Esophagus squamous epithelium (tissue), 5 donors: ENCODE measurements at regions not wholly inside any gene's neighbourhood (a gene's known extent, or its start where the extent isn't known, plus 50 kb on each side); places are given as distances from the start of the nearest gene placed in this dataset.

Experiments used
- DNase-seq: peaks from one replicate; lab custom pipeline; 2025; lab: John Stamatoyannopoulos, UW
- H3K27ac ChIP-seq, 4 donors: fragments of 200-600 bp; sonication (generic); one replicate each; pipeline ENCODE4 v1.5.1; 2016 to 2019; ENCODE audit warnings: mild to moderate bottlenecking in 1 of 4
- H3K27me3 ChIP-seq, 4 donors: fragments of 200-600 bp; sonication (generic); 1 replicate in 3 of 4; 2 replicates in 1 of 4; pipeline versions ENCODE4 v1.5.1 to v1.6.0; 2017 to 2021; ENCODE audit warnings: antibody characterized with exemption in 1 of 4
- H3K36me3 ChIP-seq, 3 donors: fragments of 200-600 bp; sonication (generic); one replicate each; pipeline ENCODE4 v1.5.1; 2016 to 2019
- H3K4me1 ChIP-seq, 3 donors: fragments of 200-600 bp; sonication (generic); one replicate each; pipeline ENCODE4 v1.5.1; 2017 to 2019
- H3K4me3 ChIP-seq, 4 donors: fragments of 200-600 bp; sonication (generic); 1 replicate in 3 of 4; 2 replicates in 1 of 4; pipeline ENCODE4 v1.5.1; 2016 to 2019; ENCODE audit warnings: mild to moderate bottlenecking in 2 of 4, moderate library complexity in 1 of 4
- H3K9me3 ChIP-seq, 3 donors: fragments of 200-600 bp; sonication (generic); one replicate each; pipeline ENCODE4 v1.5.1; 2016 to 2019
- POLR2A ChIP-seq, 4 donors: fragments of 450-650 bp; IDR thresholded peaks; one replicate each; pipeline ENCODE4 v1.6.1; 2017; ENCODE audit warnings: antibody characterized with exemption in 4 of 4, mild to moderate bottlenecking in 4 of 4, moderate library complexity in 3 of 4
- WGBS, 2 donors: methylation state at CpG; one replicate each; pipeline ENCODE4 v1.1.5; 2018; 5-methylcytosine and 5-hydroxymethylcytosine counted together
- intact Hi-C: fragments of 100-400 bp; cut with DNase I; formaldehyde crosslinking; loops from one replicate; pipeline ENCODE4 v1.15.0; 2022
- TF ChIP-seq, protein P1 (sequence below), 6 experiments: fragments of 450-650 bp in 4 of 6; fragments of 200-600 bp in 2 of 6; sonication (generic) in 2 of 6; IDR thresholded peaks; one replicate each; pipeline ENCODE4 v1.5.1; 2016 to 2019; ENCODE audit warnings: antibody characterized with exemption in 6 of 6, mild to moderate bottlenecking in 4 of 6, moderate library complexity in 4 of 6
- donor health status: DM: yes; HTN: yes; CAD: no.

DNA sequence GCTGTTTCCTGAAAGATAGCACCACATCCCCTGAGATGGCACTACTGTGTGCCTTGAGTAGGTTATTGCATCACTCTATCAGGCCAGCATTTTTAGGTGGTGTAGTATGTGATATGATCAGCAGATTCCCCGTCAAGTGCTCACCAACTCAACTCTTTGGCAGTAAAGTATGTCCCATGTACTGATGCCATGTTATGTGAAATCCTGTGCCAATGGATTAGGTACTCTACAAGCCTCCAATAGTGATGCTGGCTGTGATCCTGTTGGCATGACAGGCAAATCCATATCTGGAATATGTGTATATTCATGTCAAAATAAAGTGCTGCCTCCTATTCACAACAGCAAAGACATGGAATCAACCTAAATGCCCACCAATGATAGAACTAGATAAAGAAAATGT lies 137.2 kb upstream of the CAMK1G start:
- no peak for DNase-seq
- TF ChIP-seq, protein P1, sequence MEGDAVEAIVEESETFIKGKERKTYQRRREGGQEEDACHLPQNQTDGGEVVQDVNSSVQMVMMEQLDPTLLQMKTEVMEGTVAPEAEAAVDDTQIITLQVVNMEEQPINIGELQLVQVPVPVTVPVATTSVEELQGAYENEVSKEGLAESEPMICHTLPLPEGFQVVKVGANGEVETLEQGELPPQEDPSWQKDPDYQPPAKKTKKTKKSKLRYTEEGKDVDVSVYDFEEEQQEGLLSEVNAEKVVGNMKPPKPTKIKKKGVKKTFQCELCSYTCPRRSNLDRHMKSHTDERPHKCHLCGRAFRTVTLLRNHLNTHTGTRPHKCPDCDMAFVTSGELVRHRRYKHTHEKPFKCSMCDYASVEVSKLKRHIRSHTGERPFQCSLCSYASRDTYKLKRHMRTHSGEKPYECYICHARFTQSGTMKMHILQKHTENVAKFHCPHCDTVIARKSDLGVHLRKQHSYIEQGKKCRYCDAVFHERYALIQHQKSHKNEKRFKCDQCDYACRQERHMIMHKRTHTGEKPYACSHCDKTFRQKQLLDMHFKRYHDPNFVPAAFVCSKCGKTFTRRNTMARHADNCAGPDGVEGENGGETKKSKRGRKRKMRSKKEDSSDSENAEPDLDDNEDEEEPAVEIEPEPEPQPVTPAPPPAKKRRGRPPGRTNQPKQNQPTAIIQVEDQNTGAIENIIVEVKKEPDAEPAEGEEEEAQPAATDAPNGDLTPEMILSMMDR (IDR thresholded peaks at IDR 0.05): no peak
- TF ChIP-seq POLR2A (IDR thresholded peaks at IDR 0.05): no peak
- intact Hi-C loops: no loop called here
- Histone ChIP-seq H3K4me3 (no peak overlapping the region), H3K27ac (no peak overlapping the region), H3K36me3 (no peaks in the 10 kb centered on the region), H3K27me3 (no peaks in the 10 kb centered on the region), H3K4me1 (peaks cover 0 to 17% (median 3%) of the 10 kb centered on the region in 3 donors), H3K9me3 (no peaks in the 10 kb centered on the region)
- 90 to 100% methylated on average over 1 of the region's 1 CpG for WGBS, 2 donors

DNA sequence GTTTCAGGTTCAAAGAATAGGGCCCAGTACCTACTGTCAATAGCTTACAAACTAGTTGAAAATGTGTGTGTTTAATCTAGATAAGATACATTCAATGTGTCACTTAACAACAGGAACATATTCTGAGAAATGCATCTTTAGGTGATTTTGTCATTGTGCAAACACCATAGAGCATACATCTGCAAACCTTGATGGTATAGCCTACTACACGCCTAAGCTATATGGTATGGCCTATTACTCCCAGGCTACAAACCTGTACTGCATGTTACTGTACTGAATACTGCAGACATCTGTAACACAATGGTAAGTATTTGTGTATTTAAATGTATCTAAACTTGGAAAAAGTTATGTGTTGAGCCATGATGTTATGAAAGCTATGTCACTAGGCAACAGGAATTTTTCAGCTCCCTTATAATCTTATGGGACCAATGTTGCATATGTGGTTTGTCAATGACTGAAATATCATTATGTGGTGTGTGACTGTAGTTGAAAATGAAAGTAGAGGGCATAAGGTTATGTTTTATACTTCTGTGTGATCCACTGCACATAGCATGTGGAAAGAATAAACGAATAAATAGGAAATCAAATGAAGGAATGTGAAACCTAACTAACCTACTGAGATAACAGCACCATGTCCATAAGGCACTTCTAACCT lies 129.0 kb upstream of the CAMK1G start:
- H3K4me1 ChIP-seq: no peaks in the 10 kb centered on the region
- H3K27ac ChIP-seq: no peak overlapping the region
- no peaks in the 10 kb centered on the region for H3K36me3 ChIP-seq
- intact Hi-C loops: no loop called here
- WGBS, 2 donors: 43 to 58% methylated on average over 2 of the region's 2 CpGs
- no peaks in the 10 kb centered on the region for H3K27me3 ChIP-seq
- TF ChIP-seq, protein P1 (IDR thresholded peaks at IDR 0.05): no peak
- TF ChIP-seq POLR2A (IDR thresholded peaks at IDR 0.05): no peak
- DNase-seq: no peak
- H3K4me3 ChIP-seq: no peak overlapping the region
- H3K9me3 ChIP-seq: no peaks in the 10 kb centered on the region

GRCh38 chr1:209455145-209455544 lies 128.4 kb upstream of the CAMK1G start:
- Histone ChIP-seq H3K27me3 (no peaks in the 10 kb centered on the region), H3K4me3 (no peak overlapping the region), H3K4me1 (no peaks in the 10 kb centered on the region), H3K27ac (no peak overlapping the region), H3K36me3 (no peaks in the 10 kb centered on the region), H3K9me3 (no peaks in the 10 kb centered on the region)
- 57 to 79% methylated on average over 3 of the region's 3 CpGs for WGBS, 2 donors
- TF ChIP-seq, protein P1 (IDR thresholded peaks at IDR 0.05): no peak
- no peak for TF ChIP-seq POLR2A (IDR thresholded peaks at IDR 0.05)
- DNase-seq: no peak
- intact Hi-C loops: no loop called here

- no peak overlapping the region for H3K27ac ChIP-seq
- no peak for DNase-seq
- H3K4me1 ChIP-seq: no peaks in the 10 kb centered on the region
- no peaks in the 10 kb centered on the region for H3K36me3 ChIP-seq
- intact Hi-C loops: no loop called here
- TF ChIP-seq, protein P1 (IDR thresholded peaks at IDR 0.05): no peak
- no peak for TF ChIP-seq POLR2A (IDR thresholded peaks at IDR 0.05)
- peaks cover 0 to under 1% (median 0%) of the 10 kb centered on the region in 3 donors for H3K9me3 ChIP-seq
- 64 to 67% methylated on average over 6 of the region's 6 CpGs for WGBS, 2 donors
- no peaks in the 10 kb centered on the region for H3K27me3 ChIP-seq
- no peak overlapping the region for H3K4me3 ChIP-seq
Observed at GRCh38 chr1:209455661-209456358, 127.7 kb upstream of the CAMK1G start.

GRCh38 chr1:209456878-209457277 lies 126.6 kb upstream of the CAMK1G start:
- no peak for DNase-seq

More at GRCh38 chr1:209456878-209457277, 126.6 kb upstream of the CAMK1G start:
- 80 to 100% methylated on average over 1 of the region's 1 CpG for WGBS, 2 donors
- intact Hi-C loops: no loop called here
- no peaks in the 10 kb centered on the region for H3K4me1 ChIP-seq
- peaks cover 0 to 8% (median 0%) of the 10 kb centered on the region in 3 donors for H3K9me3 ChIP-seq
- no peaks in the 10 kb centered on the region for H3K36me3 ChIP-seq
- TF ChIP-seq, protein P1 (IDR thresholded peaks at IDR 0.05): no peak
- no peak for TF ChIP-seq POLR2A (IDR thresholded peaks at IDR 0.05)
- H3K4me3 ChIP-seq: no peak overlapping the region
- H3K27me3 ChIP-seq: no peaks in the 10 kb centered on the region
- no peak overlapping the region for H3K27ac ChIP-seq
